DND-41 (cell line): ENCODE measurements at regions not wholly inside any gene's neighbourhood (a gene's known extent, or its start where the extent isn't known, plus 50 kb on each side); places are given as distances from the start of the nearest gene placed in this dataset.
"Not testable (repeated sequence)": the region's sequence is repeated elsewhere in the genome, so short reads cannot be mapped to it uniquely, and the experiment has no call there.

Experiments
- EZH2 ChIP-seq: IDR thresholded peaks from 3 replicates; pipeline ENCODE4 v1.6.1; 2012; ENCODE audit warnings: borderline replicate concordance, low read depth, mild to moderate bottlenecking, moderate library complexity, low read length, inconsistent platforms; ENCODE audit not compliant: severe bottlenecking
- TF ChIP-seq, protein P1 (sequence below): IDR thresholded peaks from 2 replicates; pipeline ENCODE4 v1.5.1; 2012; ENCODE audit warnings: borderline replicate concordance, low read length, moderate library complexity, mild to moderate bottlenecking; ENCODE audit not compliant: poor library complexity, severe bottlenecking; ENCODE audit errors: extremely low read depth

DNA sequence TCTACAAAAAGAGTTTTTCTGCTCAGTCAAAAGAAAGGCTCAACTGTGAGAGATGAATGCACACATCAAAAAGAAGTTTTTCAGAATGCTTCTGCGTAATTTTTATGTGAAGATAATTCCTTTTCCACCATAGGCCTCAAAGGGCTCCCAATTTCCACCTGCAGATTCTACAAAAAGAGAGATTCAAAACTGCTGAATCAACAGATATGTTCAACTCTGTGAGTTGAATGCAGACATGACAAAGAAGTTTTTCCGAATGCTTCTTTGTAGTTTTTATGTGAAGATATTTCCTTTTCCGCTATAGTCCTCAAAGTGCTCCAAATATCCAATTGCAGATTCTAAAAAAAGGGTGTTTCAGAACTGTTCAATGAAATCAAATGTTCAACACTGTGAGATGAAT, 300.8 kb upstream of the DEFB115 start:
- TF ChIP-seq, protein P1, sequence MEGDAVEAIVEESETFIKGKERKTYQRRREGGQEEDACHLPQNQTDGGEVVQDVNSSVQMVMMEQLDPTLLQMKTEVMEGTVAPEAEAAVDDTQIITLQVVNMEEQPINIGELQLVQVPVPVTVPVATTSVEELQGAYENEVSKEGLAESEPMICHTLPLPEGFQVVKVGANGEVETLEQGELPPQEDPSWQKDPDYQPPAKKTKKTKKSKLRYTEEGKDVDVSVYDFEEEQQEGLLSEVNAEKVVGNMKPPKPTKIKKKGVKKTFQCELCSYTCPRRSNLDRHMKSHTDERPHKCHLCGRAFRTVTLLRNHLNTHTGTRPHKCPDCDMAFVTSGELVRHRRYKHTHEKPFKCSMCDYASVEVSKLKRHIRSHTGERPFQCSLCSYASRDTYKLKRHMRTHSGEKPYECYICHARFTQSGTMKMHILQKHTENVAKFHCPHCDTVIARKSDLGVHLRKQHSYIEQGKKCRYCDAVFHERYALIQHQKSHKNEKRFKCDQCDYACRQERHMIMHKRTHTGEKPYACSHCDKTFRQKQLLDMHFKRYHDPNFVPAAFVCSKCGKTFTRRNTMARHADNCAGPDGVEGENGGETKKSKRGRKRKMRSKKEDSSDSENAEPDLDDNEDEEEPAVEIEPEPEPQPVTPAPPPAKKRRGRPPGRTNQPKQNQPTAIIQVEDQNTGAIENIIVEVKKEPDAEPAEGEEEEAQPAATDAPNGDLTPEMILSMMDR: not testable (repeated sequence)
- TF ChIP-seq EZH2: not testable (repeated sequence)
